Neuronal stem cell (in vitro differentiated cells): ENCODE measurements at regions not wholly inside any gene's neighbourhood (a gene's known extent, or its start where the extent isn't known, plus 50 kb on each side); places are given as distances from the start of the nearest gene placed in this dataset.

ENCODE experiments used
- DNase-seq: peaks from one replicate; pipeline ENCODE4 v3.0.0-alpha.2; 2013; ENCODE audit warnings: low spot score
- H2AFZ ChIP-seq: one replicate; pipeline ENCODE4 v1.6.1; 2013; ENCODE audit warnings: mild to moderate bottlenecking, low read length, inconsistent platforms
- H2AK5ac ChIP-seq: 2 replicates; pipeline ENCODE4 v1.6.1; 2013; ENCODE audit warnings: low read depth, mild to moderate bottlenecking, inconsistent platforms, low read length, moderate library complexity, mixed read lengths
- H2BK120ac ChIP-seq: 2 replicates; pipeline ENCODE4 v1.6.1; 2013; ENCODE audit warnings: low read depth, mild to moderate bottlenecking, inconsistent platforms, low read length, moderate library complexity, mixed read lengths
- H2BK12ac ChIP-seq: one replicate; pipeline ENCODE4 v1.6.1; 2013; ENCODE audit warnings: low read length, inconsistent platforms
- H2BK15ac ChIP-seq: 2 replicates; pipeline ENCODE4 v1.6.1; 2013; ENCODE audit warnings: mild to moderate bottlenecking, low read length, inconsistent platforms, mixed read lengths
- H2BK5ac ChIP-seq: one replicate; pipeline ENCODE4 v1.6.1; 2013; ENCODE audit warnings: inconsistent platforms, mild to moderate bottlenecking, low read length, moderate library complexity
- H3K14ac ChIP-seq: one replicate; pipeline ENCODE4 v1.6.1; 2013; ENCODE audit warnings: low read length, inconsistent platforms
- H3K18ac ChIP-seq: 2 replicates; pipeline ENCODE4 v1.6.1; 2013; ENCODE audit warnings: low read length, inconsistent platforms
- H3K23ac ChIP-seq: 2 replicates; pipeline ENCODE4 v1.6.1; 2013; ENCODE audit warnings: low read depth, mild to moderate bottlenecking, mixed read lengths, low read length, inconsistent platforms; ENCODE audit not compliant: poor library complexity
- H3K27ac ChIP-seq: replicated peaks from 3 replicates; pipeline ENCODE4 v1.5.1; 2013; ENCODE audit warnings: low read length, inconsistent platforms
- H3K27me3 ChIP-seq, 3 experiments: 2 replicates each; pipeline ENCODE4 v1.6.1; 2013; ENCODE audit warnings: low read length in 3 of 3, mild to moderate bottlenecking in 2 of 3, inconsistent platforms in 1 of 3, low read depth in 1 of 3, mixed read lengths in 1 of 3, moderate library complexity in 1 of 3; ENCODE audit not compliant: control insufficient read depth in 3 of 3, insufficient read depth in 3 of 3
- H3K36me3 ChIP-seq, 2 donors: replicated peaks in 1 of 2; 2 replicates each; pipeline ENCODE4 v1.6.1; 2013; ENCODE audit warnings: low read length in 2 of 2; ENCODE audit not compliant: control insufficient read depth in 2 of 2, insufficient read depth in 2 of 2
- H3K4ac ChIP-seq: 2 replicates; pipeline ENCODE4 v1.6.1; 2013; ENCODE audit warnings: inconsistent platforms, mild to moderate bottlenecking, low read length, moderate library complexity
- H3K4me1 ChIP-seq, 2 donors: 1 replicate in 1 of 2; 2 replicates in 1 of 2; pipeline ENCODE4 v1.6.1; 2013; ENCODE audit warnings: low read length in 2 of 2, low read depth in 1 of 2; ENCODE audit not compliant: control insufficient read depth in 2 of 2, insufficient read depth in 1 of 2
- H3K4me2 ChIP-seq: one replicate; pipeline ENCODE4 v1.6.1; 2013; ENCODE audit warnings: mild to moderate bottlenecking, low read length, inconsistent platforms; ENCODE audit not compliant: insufficient read depth, poor library complexity, severe bottlenecking
- H3K4me3 ChIP-seq, 2 donors: 2 replicates each; pipeline ENCODE4 v1.5.1; 2013; ENCODE audit warnings: low read length in 2 of 2, mild to moderate bottlenecking in 2 of 2, inconsistent platforms in 1 of 2, moderate library complexity in 1 of 2
- H3K79me1 ChIP-seq: one replicate; pipeline ENCODE4 v1.6.1; 2013; ENCODE audit warnings: low read depth, mild to moderate bottlenecking, inconsistent platforms, low read length, moderate library complexity
- H3K9ac ChIP-seq: one replicate; pipeline ENCODE4 v1.6.1; 2013; ENCODE audit warnings: mild to moderate bottlenecking, low read depth, low read length, inconsistent platforms; ENCODE audit not compliant: poor library complexity
- H3K9me3 ChIP-seq, 2 donors: replicated peaks in 1 of 2; 2 replicates each; pipeline versions ENCODE3 to v1.6.1; 2013; ENCODE audit warnings: low read length in 2 of 2, mild to moderate bottlenecking in 2 of 2, inconsistent platforms in 1 of 2, low read depth in 1 of 2, mixed read lengths in 1 of 2, moderate library complexity in 1 of 2; ENCODE audit not compliant: control insufficient read depth in 2 of 2, insufficient read depth in 1 of 2
- H4K8ac ChIP-seq: one replicate; pipeline ENCODE4 v1.6.1; 2013; ENCODE audit warnings: low read depth, mild to moderate bottlenecking, inconsistent platforms, low read length, moderate library complexity
- H4K91ac ChIP-seq: one replicate; pipeline ENCODE4 v1.6.1; 2013; ENCODE audit warnings: low read length, low read depth, mild to moderate bottlenecking, inconsistent platforms; ENCODE audit not compliant: poor library complexity
- WGBS, 2 donors: extraction: QIAGEN DNeasy Blood & Tissue Kit; methylation state at CpG; one replicate each; pipeline ENCODE4 v1.1.7; 2013; ENCODE audit warnings: missing lambda C conversion rate in 2 of 2, mixed read lengths in 1 of 2; ENCODE audit not compliant: insufficient read length in 2 of 2, insufficient replicate concordance in 1 of 2; ENCODE audit errors: extremely low coverage in 2 of 2; 5-methylcytosine and 5-hydroxymethylcytosine counted together

DNA sequence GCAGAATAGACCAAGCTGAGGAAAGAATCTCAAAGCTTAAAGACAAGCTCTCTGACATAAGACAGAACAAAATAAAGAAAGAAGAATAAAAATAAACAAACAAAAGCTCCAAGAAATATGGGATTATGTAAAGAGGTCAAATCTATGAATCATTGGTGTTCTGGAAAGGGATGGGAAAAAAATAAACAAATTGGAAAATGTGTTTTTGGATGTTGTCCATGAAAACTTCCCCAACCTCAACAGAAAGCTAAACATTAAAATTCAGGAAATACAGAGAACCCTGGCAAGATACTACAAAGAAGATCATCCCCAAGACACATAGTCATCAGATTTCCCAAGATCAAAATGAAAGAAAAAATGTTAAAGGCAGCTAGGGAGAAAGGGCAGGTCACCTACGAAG is 662.0 kb upstream of the CDH18 start:
- Histone ChIP-seq H3K4me2 (no peak overlapping the region), H2BK120ac (no peak overlapping the region), H3K9me3 (no peaks in the 10 kb centered on the region), H3K36me3 (no peaks in the 10 kb centered on the region), H4K8ac (no peak overlapping the region), H3K23ac (no peak overlapping the region), H3K4ac (no peak overlapping the region), H2AK5ac (no peak overlapping the region), H3K4me3 (no peak overlapping the region), H2BK12ac (no peak overlapping the region), H3K9ac (no peak overlapping the region), H3K27me3 (no peaks in the 10 kb centered on the region), H3K4me1 (peaks cover 0 to 7% of the 10 kb centered on the region in 2 donors), H2BK5ac (no peak overlapping the region), H2BK15ac (no peak overlapping the region), H2AFZ (no peak overlapping the region), H3K18ac (no peak overlapping the region), H3K14ac (no peak overlapping the region), H3K79me1 (no peaks in the 10 kb centered on the region), H3K27ac (no peak overlapping the region), H4K91ac (no peak overlapping the region)
- no CpG with 5 or more reads among the region's 1 CpG for WGBS, 2 donors
- no peak for DNase-seq

DNA sequence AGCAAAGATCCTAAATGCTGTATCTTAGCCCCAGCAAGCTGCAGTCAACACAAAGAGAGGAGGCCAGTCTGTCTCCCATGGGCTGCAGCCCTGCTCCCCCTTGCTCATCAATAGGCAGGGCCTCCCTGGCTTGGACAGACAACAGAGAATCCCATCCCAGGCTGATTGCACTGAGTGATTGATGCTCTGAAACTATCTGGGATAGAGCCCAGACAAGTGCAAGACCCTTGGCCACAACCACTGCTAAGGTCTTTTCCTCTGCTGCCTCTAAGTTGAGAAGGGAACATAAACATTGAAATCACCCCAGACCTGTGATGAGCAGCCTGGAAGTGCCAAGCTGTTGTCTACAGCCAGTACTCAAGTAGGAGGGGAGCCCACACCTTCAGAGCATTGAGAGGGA is 661.0 kb upstream of the CDH18 start:
- Histone ChIP-seq H2BK5ac (no peak overlapping the region), H2BK12ac (no peak overlapping the region), H3K14ac (no peak overlapping the region), H4K8ac (no peak overlapping the region), H3K9ac (no peak overlapping the region), H3K4me2 (no peak overlapping the region), H3K4me3 (no peak overlapping the region), H3K4ac (no peak overlapping the region), H3K4me1 (peaks cover 0 to 7% of the 10 kb centered on the region in 2 donors), H3K18ac (peak overlapping the region; percentile 53), H3K27me3 (no peaks in the 10 kb centered on the region), H3K79me1 (no peaks in the 10 kb centered on the region), H2AFZ (peak overlapping the region; percentile 40), H2BK120ac (no peak overlapping the region), H2AK5ac (no peak overlapping the region), H3K9me3 (no peaks in the 10 kb centered on the region), H3K36me3 (no peaks in the 10 kb centered on the region), H3K23ac (no peak overlapping the region), H4K91ac (no peak overlapping the region), H3K27ac (no peak overlapping the region), H2BK15ac (no peak overlapping the region)
- DNase-seq: no peak

DNA sequence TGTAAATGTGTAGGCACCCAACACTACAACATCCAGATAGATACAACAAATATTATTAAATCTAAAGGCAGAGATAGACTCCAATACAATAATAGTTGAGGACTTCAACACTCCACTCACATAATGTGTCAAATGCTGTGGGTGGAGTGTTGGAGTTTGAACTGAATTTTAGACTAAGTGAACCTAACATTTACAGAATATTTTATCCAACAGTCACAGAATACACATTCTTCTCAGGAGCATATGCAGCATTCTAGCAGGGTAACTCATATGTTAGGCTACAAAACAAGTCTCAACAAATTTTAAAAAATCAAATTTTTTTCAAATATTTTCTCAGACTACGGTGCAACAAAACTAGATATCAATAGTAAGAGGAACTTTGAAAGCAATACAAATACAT is 648.7 kb upstream of the CDH18 start:
- H3K36me3 ChIP-seq: no peaks in the 10 kb centered on the region
- no peak overlapping the region for H3K18ac ChIP-seq
- H2AFZ ChIP-seq: no peak overlapping the region
- H3K9me3 ChIP-seq: no peaks in the 10 kb centered on the region
- no peak overlapping the region for H2BK15ac ChIP-seq
- no peak overlapping the region for H4K91ac ChIP-seq
- no peak overlapping the region for H4K8ac ChIP-seq
- no peaks in the 10 kb centered on the region for H3K4me1 ChIP-seq
- no peak overlapping the region for H3K4ac ChIP-seq
- H3K79me1 ChIP-seq: no peaks in the 10 kb centered on the region
- H3K27ac ChIP-seq: no peak overlapping the region
- H3K14ac ChIP-seq: no peak overlapping the region
- H3K23ac ChIP-seq: no peak overlapping the region
- H3K4me3 ChIP-seq: no peak overlapping the region
- no peak overlapping the region for H2BK12ac ChIP-seq
- H3K9ac ChIP-seq: no peak overlapping the region
- H3K4me2 ChIP-seq: no peak overlapping the region
- no peak overlapping the region for H2BK120ac ChIP-seq
- H2BK5ac ChIP-seq: no peak overlapping the region
- no peak for DNase-seq
- no peaks in the 10 kb centered on the region for H3K27me3 ChIP-seq
- no CpG with 5 or more reads among the region's 1 CpG for WGBS, 2 donors
- no peak overlapping the region for H2AK5ac ChIP-seq

DNA sequence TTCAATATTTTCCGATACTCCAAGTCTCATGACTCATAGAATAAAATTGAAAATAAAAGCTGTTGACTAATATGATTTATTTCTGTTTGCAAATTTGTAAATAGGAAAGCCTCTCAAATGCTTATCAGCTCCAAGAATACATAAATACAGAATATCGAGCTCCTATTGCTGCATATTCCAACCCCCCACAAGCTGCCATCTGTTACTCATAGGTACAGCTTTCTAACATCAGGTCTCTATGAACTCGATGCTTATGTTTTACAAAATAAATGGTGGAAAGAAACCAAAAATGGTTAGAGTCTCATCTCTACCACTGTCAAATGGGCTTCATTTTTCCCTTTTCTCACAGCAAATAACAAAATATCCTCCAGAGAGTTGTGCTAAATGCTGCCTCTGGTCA is 631.6 kb upstream of the CDH18 start:
- Histone ChIP-seq H3K9me3 (peaks cover 0 to 3% of the 10 kb centered on the region in 2 donors), H3K4ac (no peak overlapping the region), H2BK12ac (no peak overlapping the region), H2AFZ (no peak overlapping the region), H2AK5ac (no peak overlapping the region), H4K91ac (no peak overlapping the region), H2BK120ac (no peak overlapping the region), H3K27ac (no peak overlapping the region), H3K4me1 (peaks cover 0 to 1% of the 10 kb centered on the region in 2 donors), H3K9ac (no peak overlapping the region), H3K36me3 (no peaks in the 10 kb centered on the region), H3K14ac (no peak overlapping the region), H3K4me3 (no peak overlapping the region), H3K4me2 (no peak overlapping the region), H2BK5ac (no peak overlapping the region), H3K79me1 (no peaks in the 10 kb centered on the region), H3K27me3 (no peaks in the 10 kb centered on the region), H2BK15ac (no peak overlapping the region), H4K8ac (no peak overlapping the region), H3K23ac (no peak overlapping the region), H3K18ac (no peak overlapping the region)
- no peak for DNase-seq
- no CpG with 5 or more reads among the region's 3 CpGs for WGBS, 2 donors
